ENCODE measurements at regions not wholly inside any gene's neighbourhood (a gene's known extent, or its start where the extent isn't known, plus 50 kb on each side); places are given as distances from the start of the nearest gene placed in this dataset.
"Not testable (repeated sequence)": the region's sequence is repeated elsewhere in the genome, so short reads cannot be mapped to it uniquely, and the experiment has no call there.

DNA sequence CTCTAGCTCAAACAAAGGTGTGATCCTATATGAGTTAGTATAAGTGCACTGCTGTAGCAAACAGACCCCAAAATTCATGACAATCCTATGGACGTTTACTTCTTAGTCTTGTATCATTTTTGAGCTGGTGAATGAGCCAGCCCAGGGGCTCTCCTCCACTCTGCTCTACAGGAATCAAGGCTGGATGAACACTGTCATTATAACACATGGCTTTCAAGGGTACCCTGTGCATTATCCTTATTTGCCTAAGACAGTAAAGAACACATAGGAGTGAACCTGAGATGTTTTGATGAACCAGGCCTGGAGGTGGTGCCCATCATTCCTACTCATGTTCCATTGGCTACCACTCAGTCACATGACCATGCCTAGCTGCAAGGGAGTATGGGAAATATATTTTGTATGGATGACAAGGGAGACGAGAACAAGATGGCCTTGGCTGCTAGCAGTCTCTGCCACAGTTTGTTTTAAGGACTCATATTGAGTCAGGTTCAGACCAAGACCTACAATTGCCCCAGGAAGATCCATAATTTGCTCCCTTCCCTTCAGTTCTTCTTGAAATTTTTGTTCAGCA is 107.4 kb upstream of the HES1 start:
- DNase-seq: no peak

DNA sequence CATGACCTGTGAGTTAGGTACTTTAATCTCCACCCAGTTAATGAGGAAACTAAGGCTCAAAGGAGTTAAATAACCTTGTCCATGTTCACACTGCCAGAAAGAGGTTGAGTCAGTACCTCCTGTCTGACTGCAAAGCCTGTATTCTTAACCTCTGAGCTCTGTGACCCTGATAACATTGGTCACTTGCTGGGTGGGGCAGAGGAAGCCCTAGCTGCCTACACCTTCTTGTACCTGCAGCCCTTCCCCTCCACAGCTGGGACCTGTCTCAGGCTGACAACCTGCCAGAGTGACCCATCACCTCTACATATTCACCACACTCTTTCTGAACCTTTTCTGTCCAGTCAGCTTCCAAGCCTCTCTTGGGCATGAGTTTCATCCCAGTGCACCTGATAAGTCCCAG is 106.1 kb upstream of the HES1 start:
- DNase-seq: no peak

DNA sequence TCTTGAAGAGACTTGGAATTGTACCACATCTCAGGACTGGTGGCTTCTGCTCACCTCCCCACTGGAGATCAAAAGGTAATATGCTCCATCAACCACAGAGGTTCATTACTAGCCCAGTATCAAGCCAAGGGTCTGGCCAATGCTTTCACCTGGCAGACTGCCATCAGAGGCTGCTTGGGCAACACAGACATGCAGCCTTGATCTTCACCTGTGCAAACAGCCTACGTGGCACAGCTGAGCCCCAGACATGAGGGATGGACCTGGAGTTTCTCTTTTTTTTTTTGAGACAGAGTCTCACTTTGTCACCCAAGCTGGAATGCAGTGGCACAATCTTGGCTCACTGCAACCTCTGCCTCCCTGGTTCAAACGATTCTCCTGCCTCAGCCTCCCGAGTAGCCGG is 105.6 kb upstream of the HES1 start:
- DNase-seq: no peak

DNA sequence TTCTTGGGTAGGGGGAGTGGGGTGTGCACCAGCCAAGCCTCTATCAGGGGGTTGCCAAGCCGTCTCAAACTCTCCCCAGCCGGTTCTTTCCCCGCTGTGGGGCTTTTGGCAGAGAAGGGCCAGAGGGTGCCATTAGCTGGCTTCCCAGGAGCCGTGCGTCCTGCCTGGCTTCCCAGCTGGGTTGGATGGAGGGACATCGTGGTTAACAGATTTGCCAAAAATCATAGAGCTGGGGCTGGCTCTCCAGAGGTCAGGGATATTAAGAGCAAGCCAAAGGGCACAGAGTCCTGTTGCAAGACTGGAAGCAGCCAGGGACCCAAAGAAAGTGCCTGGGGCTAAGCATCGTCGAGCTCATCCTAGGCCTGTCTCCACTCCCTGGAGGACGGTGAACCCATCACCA is 104.6 kb upstream of the HES1 start:
- DNase-seq: no peak

DNA sequence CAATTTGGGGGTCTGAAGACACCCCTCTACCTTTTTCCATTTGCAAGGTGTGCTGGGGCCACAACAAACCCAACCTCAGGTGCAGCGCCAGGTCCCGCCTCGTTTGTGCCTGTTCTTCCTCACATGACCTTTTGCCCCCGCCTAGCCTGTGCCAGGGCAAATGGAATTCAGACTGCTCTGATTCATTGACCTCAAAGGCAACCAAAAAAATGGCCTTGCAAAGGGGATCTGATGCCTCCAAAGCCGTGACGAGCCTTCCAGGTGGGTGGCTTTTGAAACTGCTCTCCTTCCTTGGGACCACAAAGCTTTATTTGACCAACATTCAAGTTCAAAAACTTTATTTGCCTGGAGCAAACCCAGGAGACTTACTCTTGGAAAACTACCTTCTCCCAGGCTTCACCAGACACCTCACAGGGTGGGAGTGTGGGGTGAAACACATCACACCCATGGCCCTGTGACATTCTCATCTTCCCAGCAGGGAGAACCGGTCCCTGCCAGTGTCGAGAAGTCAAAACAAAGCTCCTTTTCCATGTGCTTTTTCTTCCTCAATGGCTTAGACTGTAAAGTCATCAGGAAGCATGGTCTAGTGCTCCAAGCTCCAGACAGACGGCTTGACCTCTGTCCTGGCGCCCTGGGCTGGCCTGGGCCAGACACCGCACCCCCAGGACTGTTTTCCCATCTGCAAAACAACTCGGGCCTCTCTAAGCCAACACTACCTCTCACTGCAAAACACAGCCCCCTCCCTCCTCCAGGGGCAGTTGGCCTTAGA is 103.9 kb upstream of the HES1 start:
- no peak for DNase-seq

DNA sequence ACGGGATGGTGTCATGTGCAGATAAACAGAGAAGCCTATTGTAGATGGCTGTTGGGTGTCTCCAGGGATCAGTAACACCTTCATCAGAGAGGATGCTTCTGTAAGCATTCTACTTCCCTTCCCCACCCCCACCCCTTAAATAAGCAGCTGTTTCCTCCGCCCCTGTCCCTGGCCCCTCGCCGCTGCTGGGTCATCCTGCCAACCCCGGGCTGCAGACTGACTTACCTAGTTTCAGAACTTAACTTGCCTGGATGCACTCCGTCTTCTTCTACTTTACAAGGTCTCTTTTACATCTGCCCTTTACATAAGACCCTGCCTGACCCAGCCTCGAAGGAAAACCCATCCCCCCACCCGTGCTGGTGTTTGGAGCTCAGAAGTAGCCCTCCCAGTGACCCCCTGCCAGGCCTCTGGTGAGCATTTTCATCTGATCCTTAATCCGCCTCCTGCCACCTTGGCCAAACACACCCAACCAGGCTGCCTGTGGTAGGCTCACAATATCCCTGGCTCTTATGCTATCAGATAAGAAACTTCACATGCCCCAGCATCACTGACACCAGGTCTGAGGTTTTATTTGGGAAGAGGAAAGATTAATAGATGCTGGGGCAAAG is 103.0 kb upstream of the HES1 start:
- DNase-seq: no peak

DNA sequence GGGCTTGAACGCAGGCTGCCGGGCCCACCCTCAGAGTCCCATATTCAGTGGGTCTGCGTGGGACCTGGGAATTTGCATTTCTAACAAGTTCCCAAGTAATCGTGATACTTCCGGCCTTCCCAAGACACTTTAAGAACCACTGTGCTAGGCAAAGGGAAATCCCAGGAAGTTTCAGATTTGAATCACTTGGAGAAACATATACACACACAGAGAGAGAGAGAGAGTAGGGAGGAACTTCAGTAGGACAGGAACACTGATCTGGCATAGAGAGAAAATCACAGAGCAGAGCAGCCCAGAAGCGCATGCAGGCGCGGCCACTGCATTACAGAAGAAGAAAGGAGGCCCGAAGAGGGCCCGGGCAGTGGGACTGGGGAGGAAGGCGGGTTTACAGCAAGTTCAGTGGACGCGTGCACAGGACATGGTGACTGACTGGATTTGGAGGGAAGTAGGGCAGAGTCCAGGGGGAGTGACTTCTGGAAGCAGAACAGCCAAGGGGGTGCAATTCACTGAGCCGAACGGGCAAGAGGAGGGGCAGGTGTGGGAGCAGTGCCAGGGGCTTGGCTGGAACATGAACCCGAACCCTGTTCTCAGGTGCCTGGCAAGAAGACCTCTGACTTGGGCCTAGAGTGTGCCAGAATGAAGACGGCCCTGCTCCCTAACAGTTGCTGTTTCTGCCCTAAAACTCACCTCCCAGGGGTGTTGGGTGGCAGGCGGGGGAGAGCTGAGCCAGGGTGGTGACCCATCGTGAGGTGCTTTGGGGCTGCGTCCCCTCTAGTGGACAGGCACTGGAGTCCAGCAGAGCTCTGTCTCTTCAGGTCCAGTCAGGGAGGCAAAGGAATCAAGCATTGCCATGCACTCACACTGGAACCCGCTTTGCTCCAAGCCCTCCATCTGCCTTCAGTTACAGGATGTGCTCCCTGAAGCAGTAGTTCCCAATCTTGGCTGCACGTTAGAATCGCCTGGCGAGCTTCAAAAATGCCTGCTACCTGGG is 101.3 kb upstream of the HES1 start:
- no peak for DNase-seq

DNA sequence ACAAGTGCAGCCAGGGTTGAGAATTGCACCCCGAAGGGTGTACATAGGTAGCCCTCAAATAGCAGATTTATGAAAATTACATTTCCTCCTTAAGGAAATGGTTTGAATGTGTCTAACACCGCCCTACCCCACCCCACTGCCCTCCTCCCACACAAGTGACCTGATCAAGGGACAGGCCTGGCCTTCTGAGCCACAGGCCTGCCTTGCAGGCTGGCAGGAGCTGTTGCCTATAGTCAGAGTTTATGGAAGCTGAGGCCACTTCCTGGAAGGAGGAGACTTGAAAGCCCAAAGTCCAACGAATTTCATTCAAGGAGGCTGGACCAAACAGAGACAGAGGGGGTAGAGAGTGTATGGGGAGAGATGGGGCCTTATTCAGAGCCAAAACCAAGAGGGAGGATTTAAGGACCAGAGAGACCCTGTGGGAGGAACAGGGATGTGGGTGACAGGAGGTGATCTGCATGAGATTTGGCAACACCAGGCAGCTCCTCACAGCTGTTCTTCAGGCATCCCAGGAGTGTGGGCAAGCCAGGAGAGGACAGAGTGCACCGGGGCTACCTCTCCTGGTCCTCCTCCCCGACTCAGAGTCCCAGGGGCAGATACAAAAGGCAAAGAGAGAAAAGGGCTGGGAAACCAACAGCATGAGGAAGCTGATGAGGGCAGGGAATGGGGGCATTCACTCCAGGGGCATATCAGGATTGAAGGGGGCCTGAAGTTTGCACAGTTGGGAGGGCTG is 100.4 kb upstream of the HES1 start:
- no peak for DNase-seq

DNA sequence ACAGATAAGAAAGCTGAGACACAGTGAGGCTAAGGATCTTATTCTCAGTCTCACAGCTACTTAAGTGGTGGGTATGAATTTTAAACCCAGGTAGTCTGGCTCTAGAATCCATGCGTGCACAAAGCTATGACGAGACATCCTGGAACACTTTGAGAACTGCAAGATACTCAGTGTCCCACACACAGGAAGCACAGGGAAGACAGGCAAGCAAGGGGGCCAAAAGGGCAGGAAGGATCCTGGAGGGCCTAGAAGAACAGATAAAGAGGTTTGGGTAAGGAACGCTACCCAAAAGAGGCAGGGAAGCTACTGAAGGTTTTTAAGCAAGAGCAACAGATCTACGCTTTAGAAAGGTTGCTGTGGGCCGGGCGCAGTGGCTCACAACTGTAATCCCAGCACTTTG is 99.1 kb upstream of the HES1 start:
- DNase-seq: no peak

DNA sequence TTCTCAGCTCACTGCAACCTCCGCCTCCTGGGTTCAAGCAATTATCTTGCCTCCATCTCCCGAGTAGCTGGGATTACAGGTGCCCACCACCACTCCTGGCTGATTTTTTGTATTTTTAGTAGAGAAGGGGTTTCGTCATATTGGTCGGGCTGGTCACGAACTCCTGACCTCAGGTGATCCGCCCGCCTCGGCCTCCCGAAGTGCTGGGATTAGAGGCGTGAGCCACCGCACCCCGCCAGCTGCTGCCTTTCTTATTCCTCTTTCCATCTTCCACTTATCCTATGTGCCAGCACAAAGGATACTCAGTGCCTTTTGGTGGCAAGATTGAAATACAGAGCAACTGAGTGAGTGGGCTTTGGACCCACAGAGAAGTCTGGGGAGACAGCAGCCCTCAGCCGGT is 97.6 kb upstream of the HES1 start:
- not testable (repeated sequence) for DNase-seq

DNA sequence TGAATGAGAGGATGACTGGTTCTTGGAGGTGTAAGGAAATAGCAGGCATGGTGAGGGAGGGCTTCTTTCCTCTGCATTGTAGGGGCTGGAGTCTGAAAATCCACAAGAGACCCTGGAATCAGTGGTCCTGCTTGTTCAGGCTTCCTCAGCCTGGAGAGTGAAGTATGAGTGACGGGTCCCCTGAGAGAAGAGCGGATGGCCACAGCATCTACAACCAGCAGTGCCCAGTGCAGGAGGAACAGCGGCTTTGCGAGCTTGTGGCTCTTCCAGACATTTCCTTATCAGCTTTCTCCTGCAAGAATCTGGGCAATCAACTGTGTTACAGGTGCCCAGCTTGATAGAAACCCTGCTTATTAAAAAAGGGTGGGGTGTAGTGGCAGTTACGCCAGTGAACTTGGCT is 97.0 kb upstream of the HES1 start:
- DNase-seq: no peak

DNA sequence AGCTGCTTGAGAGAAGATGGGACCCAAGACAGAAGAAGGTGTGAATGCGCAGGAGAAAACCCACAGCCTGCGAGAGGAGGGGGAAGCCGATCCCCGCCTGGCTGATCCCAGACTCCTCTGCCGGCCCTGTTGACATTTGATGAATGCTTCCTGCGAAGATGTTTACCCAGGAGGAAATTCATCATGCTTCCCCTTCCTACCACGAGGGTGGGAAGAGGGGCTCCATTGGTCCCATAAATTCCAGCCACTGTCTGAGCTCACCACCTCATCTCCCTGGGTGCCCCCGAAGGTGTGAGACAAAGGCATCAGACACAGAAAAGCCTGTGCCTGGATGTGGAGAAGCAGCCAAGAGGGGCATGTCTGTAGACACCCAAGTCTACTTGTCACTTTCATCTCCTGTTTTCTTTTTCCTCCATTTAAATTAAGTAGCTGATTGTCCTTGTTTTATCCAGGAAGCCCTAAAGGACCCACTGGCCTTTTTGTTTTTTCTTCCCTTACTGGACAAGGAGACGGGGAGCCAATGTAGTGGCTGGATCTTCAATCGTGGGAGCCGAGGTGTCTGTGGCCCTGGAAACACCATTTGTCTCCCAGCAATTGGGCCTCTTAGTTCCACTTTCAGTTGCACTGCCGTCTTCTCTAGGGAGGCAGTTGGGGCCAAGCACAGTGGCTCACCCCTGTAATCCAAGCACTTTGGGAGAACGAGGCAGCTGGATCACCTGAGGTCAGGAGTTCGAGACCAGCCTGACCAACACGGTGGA is 95.3 kb upstream of the HES1 start:
- no peak for DNase-seq

DNA sequence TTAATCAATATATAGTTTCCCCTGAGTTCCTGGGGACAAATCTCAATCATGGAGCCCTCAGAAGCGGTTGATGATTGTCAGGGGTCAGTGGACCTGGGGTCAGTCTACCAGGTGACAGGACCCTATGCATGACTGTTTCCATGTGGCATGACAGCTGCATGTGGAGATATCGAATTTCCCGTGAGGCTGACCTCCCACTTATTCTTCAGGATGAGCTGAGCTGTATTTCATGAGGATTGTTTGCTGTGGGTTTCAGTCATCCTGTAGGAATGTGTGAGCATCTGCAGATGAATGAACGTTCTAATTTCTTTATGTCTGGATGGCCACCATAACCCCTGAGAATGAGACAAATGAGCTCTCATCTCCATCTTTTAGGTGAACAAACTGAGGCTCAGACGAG is 93.0 kb upstream of the HES1 start:
- no peak for DNase-seq

DNA sequence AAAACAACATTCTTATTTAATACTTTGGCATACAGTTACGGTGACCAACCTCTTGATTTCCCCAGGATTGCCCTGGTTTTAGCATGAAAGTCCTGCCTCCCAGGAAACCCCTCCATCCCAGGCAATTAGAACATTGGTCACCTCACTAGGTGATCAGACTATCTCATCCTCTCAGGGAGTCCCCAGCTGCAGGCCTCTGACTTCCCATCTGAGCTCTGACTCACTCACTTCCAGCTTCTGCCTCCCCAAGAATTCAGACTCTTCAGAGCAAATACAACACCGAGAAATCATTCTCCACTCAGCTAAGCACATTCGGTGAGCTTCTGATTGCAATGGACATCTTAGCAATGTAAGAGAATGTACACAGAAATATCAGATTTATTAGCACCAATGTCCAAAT is 92.4 kb upstream of the HES1 start:
- no peak for DNase-seq

DNA sequence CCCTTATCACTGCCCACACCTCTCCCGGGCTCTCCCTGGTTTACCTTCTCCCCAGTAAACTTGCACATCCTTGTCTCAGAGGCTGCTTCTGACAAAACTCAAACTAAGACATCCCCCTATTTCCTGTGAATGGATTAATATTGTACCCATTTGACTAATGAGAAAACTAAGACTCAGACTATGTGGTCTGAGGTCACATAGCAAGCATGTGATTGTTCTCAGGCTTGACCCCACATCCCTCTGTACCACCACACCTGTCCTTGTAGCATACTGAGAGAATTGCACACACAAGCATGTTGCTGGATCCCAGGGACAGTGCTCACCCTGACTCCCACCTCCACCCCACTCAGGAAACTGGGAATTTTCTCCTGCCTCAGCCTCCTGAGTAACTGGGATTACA is 90.7 kb upstream of the HES1 start:
- peak; percentile 9 for DNase-seq

DNA sequence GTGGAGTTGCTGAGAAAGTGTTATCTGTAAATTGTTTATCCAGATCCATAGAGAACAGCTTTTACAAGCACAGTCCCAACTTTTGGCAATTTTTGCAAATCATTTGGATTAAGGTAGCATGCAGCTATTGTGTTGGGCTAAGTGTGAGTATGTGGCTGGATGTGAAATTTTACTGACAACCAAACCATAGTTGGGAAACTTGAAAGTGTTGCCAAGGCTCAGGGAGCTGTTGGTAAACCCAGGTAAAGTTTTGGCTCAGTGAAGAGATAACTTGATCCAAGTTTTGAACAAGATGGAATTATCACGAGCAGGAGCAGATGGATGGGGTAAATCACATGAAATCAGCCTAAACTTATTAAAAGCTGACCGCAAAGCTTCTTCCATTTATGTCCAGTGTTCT is 90.0 kb upstream of the HES1 start:
- DNase-seq: no peak

DNA sequence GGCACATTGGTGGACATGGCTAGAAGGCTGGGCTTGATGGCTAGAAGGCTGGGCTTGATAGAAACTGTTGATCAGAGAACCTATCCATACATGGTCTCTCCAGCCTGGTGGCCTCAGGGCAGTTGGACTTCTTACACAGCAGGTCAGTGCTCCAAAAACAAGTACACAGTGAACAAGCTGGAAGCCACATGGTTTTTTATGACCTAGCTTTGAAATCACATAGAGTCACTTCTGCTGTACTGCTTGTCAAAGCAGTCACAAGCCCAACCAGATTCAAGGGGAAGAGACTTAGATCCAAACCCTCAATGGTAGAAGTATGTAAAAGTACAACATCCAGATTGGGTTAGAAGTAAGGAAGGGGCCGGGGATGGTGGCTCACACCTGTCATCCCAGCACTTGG is 89.4 kb upstream of the HES1 start:
- DNase-seq: no peak

DNA sequence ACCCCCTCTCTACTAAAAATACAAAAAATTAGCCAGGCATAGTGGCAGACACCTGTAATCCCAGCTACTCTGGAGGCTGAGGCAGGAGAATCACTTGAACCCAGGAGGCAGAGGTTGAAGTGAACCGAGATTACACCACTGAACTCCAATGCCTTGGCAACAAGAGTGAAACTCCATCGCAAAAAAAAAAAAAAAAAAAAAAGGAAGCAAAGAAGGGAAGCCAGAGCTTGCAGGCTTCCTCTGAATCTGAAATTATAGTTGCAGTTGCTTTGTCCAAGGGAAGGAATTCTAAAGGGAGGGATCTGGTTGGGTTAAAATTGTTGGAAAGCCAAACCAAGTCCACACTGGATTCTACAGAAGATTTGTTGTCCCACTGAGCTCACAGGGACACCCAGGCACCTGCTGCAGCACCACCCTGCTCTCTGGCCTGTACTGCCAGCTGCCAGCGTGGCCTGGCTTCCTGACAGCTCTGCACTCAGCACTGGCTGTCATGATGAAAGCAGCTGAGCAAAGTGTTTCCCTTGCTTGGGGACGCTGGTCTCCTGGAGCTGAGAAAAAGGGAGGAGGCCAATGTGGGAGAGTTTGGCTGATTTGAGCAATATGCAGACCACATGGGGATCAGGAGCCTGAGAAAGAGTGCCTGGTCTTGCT is 88.8 kb upstream of the HES1 start:
- DNase-seq: no peak

DNA sequence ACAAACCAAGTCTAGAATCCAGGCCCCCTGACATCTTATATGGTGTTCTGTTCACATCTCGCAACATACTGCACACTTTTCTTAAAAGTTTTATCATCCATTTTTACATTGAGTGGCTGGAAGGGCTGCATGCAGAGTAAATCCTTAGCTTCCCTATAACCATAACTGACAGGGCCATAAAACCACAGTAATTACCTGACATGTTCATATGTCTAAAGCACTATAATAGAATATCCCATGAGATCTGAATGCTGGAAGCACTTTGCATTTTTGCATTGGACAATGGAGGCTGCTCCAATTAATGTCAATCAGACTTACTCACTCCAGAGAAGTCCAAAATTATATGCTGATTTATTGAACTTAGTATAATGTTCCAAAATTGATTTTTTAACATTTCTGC is 86.6 kb upstream of the HES1 start:
- DNase-seq: no peak

DNA sequence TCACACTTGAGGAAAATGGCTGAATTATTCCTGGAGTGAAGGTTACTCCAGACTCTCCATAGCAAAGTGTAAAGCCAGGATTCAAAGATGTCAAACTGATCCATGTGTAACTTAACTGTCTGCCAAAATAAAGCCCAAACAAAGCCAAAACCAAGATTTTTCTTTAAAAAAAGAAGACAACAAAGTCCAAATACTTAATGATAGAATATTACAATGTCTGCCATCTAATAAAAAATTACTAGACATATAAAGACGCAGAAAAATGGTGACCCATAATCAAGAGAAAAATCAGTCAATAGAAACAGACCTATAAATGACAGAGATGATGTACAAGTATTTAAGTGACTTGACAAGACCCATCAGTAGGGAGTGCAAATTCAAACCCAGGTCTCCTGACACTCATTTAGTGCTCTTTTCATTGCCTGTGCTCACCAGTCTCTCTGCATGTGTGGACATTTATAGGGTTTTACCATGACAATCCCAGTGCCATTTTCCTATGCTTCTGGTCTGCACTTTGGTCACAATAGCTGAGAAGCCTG is 85.1 kb upstream of the HES1 start:
- DNase-seq: no peak
